ENCODE measurements at regions not wholly inside any gene's neighbourhood (a gene's known extent, or its start where the extent isn't known, plus 50 kb on each side); places are given as distances from the start of the nearest gene placed in this dataset.

DNA sequence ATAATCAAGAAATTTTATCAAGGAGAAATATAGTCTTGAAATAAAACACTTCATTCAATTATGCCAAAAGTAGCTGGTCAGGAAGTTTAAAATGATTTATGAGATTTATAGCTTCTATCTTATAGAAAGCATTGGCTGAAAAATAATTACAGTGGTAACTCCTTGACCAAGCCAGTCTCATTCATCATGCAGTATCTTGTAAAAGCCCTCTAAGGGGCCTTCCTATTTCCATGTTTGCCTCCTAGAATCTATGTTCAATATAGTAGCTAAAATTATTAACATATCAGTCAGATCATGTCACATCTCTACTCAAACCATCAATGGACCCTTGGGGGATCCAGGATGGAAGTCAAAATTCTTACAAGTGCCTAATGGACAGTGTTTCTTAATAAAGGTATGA, 393.4 kb upstream of the ST8SIA4 start:
- TF ChIP-seq, protein P1, sequence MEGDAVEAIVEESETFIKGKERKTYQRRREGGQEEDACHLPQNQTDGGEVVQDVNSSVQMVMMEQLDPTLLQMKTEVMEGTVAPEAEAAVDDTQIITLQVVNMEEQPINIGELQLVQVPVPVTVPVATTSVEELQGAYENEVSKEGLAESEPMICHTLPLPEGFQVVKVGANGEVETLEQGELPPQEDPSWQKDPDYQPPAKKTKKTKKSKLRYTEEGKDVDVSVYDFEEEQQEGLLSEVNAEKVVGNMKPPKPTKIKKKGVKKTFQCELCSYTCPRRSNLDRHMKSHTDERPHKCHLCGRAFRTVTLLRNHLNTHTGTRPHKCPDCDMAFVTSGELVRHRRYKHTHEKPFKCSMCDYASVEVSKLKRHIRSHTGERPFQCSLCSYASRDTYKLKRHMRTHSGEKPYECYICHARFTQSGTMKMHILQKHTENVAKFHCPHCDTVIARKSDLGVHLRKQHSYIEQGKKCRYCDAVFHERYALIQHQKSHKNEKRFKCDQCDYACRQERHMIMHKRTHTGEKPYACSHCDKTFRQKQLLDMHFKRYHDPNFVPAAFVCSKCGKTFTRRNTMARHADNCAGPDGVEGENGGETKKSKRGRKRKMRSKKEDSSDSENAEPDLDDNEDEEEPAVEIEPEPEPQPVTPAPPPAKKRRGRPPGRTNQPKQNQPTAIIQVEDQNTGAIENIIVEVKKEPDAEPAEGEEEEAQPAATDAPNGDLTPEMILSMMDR (IDR thresholded peaks at IDR 0.05) = no peak
- TF ChIP-seq POLR2AphosphoS5 (IDR thresholded peaks at IDR 0.05) (no peak), POLR2A (IDR thresholded peaks at IDR 0.05) (no peak)

Data from suprapubic skin (tissue), 4 donors.